Endothelial cell of umbilical vein (primary cell): ENCODE measurements at regions not wholly inside any gene's neighbourhood (a gene's known extent, or its start where the extent isn't known, plus 50 kb on each side); places are given as distances from the start of the nearest gene placed in this dataset.

Experiments
- CTCF ChIP-seq, 2 donors: IDR thresholded peaks; 1 replicate in 1 of 2; 2 replicates in 1 of 2; pipeline ENCODE4 v1.5.1; 2011; ENCODE audit warnings: low read length in 2 of 2, mild to moderate bottlenecking in 2 of 2, moderate library complexity in 2 of 2, control low read depth in 1 of 2, inconsistent platforms in 1 of 2, low read depth in 1 of 2; ENCODE audit not compliant: insufficient read depth in 1 of 2; ENCODE audit errors: extremely low read depth in 1 of 2
- EZH2 ChIP-seq: IDR thresholded peaks from 2 replicates; pipeline ENCODE4 v1.6.1; 2012; ENCODE audit warnings: borderline replicate concordance, low read depth, mild to moderate bottlenecking, moderate library complexity, low read length, inconsistent platforms; ENCODE audit not compliant: severe bottlenecking
- FOS ChIP-seq: IDR thresholded peaks from 2 replicates; pipeline ENCODE4 v1.6.1; 2011; ENCODE audit warnings: mild to moderate bottlenecking, low read length, moderate library complexity, borderline replicate concordance; ENCODE audit not compliant: insufficient read depth
- JUN ChIP-seq: IDR thresholded peaks from 2 replicates; pipeline ENCODE4 v1.6.1; 2011; ENCODE audit warnings: borderline replicate concordance, low read depth; ENCODE audit not compliant: insufficient read length, insufficient read depth
- MAX ChIP-seq: IDR thresholded peaks from 2 replicates; pipeline ENCODE4 v1.6.1; 2011; ENCODE audit not compliant: insufficient read depth, insufficient read length
- MYC ChIP-seq: IDR thresholded peaks from one replicate; pipeline ENCODE4 v1.6.1; 2011; ENCODE audit warnings: mild to moderate bottlenecking, low read depth, low read length
- POLR2A ChIP-seq: IDR thresholded peaks from 2 replicates; pipeline ENCODE4 v1.6.1; 2012; ENCODE audit warnings: low read depth, mild to moderate bottlenecking, control low read depth, low read length
- POLR2AphosphoS5 ChIP-seq: IDR thresholded peaks from 2 replicates; pipeline ENCODE4 v1.6.1; 2012; ENCODE audit warnings: low read depth, mild to moderate bottlenecking, control low read depth, low read length, moderate library complexity; ENCODE audit not compliant: insufficient read depth

DNA sequence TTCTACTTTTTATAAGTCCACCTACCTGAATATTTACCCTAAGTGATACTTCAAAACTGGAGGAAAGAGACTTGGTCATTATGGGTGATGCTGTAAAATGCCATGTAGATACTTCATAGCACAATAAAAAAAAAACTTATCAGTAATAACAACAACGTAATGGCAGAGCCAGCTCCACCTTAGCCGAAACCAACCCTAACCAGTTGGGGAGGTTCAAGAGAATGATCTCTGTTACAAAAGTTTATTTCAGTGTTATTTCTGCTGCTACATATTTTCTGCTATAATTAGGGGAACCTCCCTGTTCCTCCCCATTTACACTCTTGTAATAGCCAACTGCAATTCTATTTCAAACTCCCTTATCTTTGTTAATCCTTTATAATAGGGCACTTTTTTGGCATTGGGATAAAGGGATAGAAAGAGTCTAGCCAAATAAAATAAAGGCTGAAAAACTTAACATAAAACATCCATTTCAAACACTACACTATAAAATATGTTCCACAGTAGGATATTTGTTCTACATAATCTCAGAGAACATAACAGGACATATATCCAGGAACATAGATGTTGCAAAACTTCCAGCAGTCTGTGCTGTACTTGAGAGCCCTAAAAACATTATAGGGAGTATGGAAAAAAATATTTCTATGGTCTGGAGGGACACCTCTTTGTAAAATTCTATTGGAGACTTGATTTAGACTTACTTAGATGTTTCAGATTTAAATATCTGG, 138.7 kb upstream of the POF1B start:
- TF ChIP-seq POLR2A (no peak), CTCF (IDR thresholded peaks at IDR 0.05; ENCODE audit: extremely low read depth in 1 of 2, insufficient read depth in 1 of 2, low read depth in 1 of 2, low read length in 2 of 2) (no peak), EZH2 (no peak), MAX (no peak), POLR2AphosphoS5 (no peak), JUN (no peak), MYC (no peak), FOS (no peak)
